ENCODE measurements at regions not wholly inside any gene's neighbourhood (a gene's known extent, or its start where the extent isn't known, plus 50 kb on each side); places are given as distances from the start of the nearest gene placed in this dataset.

- no peaks in the 10 kb centered on the region for H3K79me2 ChIP-seq (ENCODE audit: insufficient read depth, low read length)
- TF ChIP-seq CTCF (IDR thresholded peaks at IDR 0.05; ENCODE audit: insufficient read depth, low read depth, low read length) (no peak), EZH2 (IDR thresholded peaks at IDR 0.05; ENCODE audit: insufficient read depth, low read length) (no peak)
- no peak for FAIRE-seq
- no peak for DNase-seq (ENCODE audit: low read depth)
- no peak overlapping the region for H3K4me3 ChIP-seq (ENCODE audit: insufficient read depth, low read depth, low read length)
- H3K9ac ChIP-seq (ENCODE audit: low read length), result no peak overlapping the region
- Mint-ChIP-seq H3K36me3 (ENCODE audit: low read depth, unreplicated experiment) (no peaks in the 10 kb centered on the region), H3K27ac (ENCODE audit: unreplicated experiment) (no peak overlapping the region), H3K27me3 (ENCODE audit: low read depth, unreplicated experiment) (peaks cover 4% of the 10 kb centered on the region), H3K4me3 (ENCODE audit: unreplicated experiment) (no peak overlapping the region), H3K4me1 (ENCODE audit: low read depth, unreplicated experiment) (no peaks in the 10 kb centered on the region), H3K9me3 (ENCODE audit: unreplicated experiment) (no peaks in the 10 kb centered on the region)
- H3K9me3 ChIP-seq (ENCODE audit: insufficient read depth, low read depth, low read length), result peaks cover 5% of the 10 kb centered on the region
- no peaks in the 10 kb centered on the region for H3K27me3 ChIP-seq (ENCODE audit: insufficient read depth, low read length)
- no peak overlapping the region for H3K4me2 ChIP-seq (ENCODE audit: low read length)
- no peaks in the 10 kb centered on the region for H4K20me1 ChIP-seq (ENCODE audit: insufficient read depth, low read length)
- H3K27ac ChIP-seq (ENCODE audit: low read depth, low read length), result no peak overlapping the region
- H2AFZ ChIP-seq (ENCODE audit: low read depth, low read length), result no peak overlapping the region
- H3K36me3 ChIP-seq (ENCODE audit: insufficient read depth, low read length), result no peaks in the 10 kb centered on the region
- H3K4me1 ChIP-seq (ENCODE audit: insufficient read depth, low read length), result no peaks in the 10 kb centered on the region
Observed at GRCh38 chr15:26357653-26358052, 415.2 kb downstream of the GABRB3 start.

GRCh38 chr15:26355472-26356074 is 417.3 kb downstream of the GABRB3 start:
- H4K20me1 ChIP-seq (ENCODE audit: insufficient read depth, low read length), result no peaks in the 10 kb centered on the region
- no peaks in the 10 kb centered on the region for H3K4me1 ChIP-seq (ENCODE audit: insufficient read depth, low read length)
- peaks cover 3% of the 10 kb centered on the region for H3K9me3 ChIP-seq (ENCODE audit: insufficient read depth, low read depth, low read length)
- no peak overlapping the region for H3K27ac ChIP-seq (ENCODE audit: low read depth, low read length)
- no peak overlapping the region for H2AFZ ChIP-seq (ENCODE audit: low read depth, low read length)
- H3K27me3 ChIP-seq (ENCODE audit: insufficient read depth, low read length), result no peaks in the 10 kb centered on the region
- H3K36me3 ChIP-seq (ENCODE audit: insufficient read depth, low read length), result no peaks in the 10 kb centered on the region
- no peak overlapping the region for H3K4me3 Mint-ChIP-seq (ENCODE audit: unreplicated experiment)
- peaks cover 4% of the 10 kb centered on the region for H3K27me3 Mint-ChIP-seq (ENCODE audit: low read depth, unreplicated experiment)
- FAIRE-seq (no peak), DNase-seq (ENCODE audit: low read depth) (no peak)
- no peaks in the 10 kb centered on the region for H3K36me3 Mint-ChIP-seq (ENCODE audit: low read depth, unreplicated experiment)
- TF ChIP-seq CTCF (IDR thresholded peaks at IDR 0.05; ENCODE audit: insufficient read depth, low read depth, low read length) (no peak), EZH2 (IDR thresholded peaks at IDR 0.05; ENCODE audit: insufficient read depth, low read length) (no peak)
- H3K9ac ChIP-seq (ENCODE audit: low read length), result no peak overlapping the region
- no peaks in the 10 kb centered on the region for H3K79me2 ChIP-seq (ENCODE audit: insufficient read depth, low read length)
- H3K4me1 Mint-ChIP-seq (ENCODE audit: low read depth, unreplicated experiment), result no peaks in the 10 kb centered on the region
- no peak overlapping the region for H3K27ac Mint-ChIP-seq (ENCODE audit: unreplicated experiment)
- H3K9me3 Mint-ChIP-seq (ENCODE audit: unreplicated experiment), result no peaks in the 10 kb centered on the region
- H3K4me3 ChIP-seq (ENCODE audit: insufficient read depth, low read depth, low read length), result no peak overlapping the region
- H3K4me2 ChIP-seq (ENCODE audit: low read length), result no peak overlapping the region

- H3K27ac ChIP-seq (ENCODE audit: low read depth, low read length), result no peak overlapping the region
- FAIRE-seq (no peak), DNase-seq (ENCODE audit: low read depth) (no peak)
- no peak overlapping the region for H3K27ac Mint-ChIP-seq (ENCODE audit: unreplicated experiment)
- H3K27me3 Mint-ChIP-seq (ENCODE audit: low read depth, unreplicated experiment), result peaks cover 4% of the 10 kb centered on the region
- H3K27me3 ChIP-seq (ENCODE audit: insufficient read depth, low read length), result no peaks in the 10 kb centered on the region
- no peaks in the 10 kb centered on the region for H4K20me1 ChIP-seq (ENCODE audit: insufficient read depth, low read length)
- no peaks in the 10 kb centered on the region for H3K36me3 ChIP-seq (ENCODE audit: insufficient read depth, low read length)
- no peaks in the 10 kb centered on the region for H3K79me2 ChIP-seq (ENCODE audit: insufficient read depth, low read length)
- no peaks in the 10 kb centered on the region for H3K36me3 Mint-ChIP-seq (ENCODE audit: low read depth, unreplicated experiment)
- H3K4me3 Mint-ChIP-seq (ENCODE audit: unreplicated experiment), result no peak overlapping the region
- H2AFZ ChIP-seq (ENCODE audit: low read depth, low read length), result no peak overlapping the region
- H3K4me1 Mint-ChIP-seq (ENCODE audit: low read depth, unreplicated experiment), result no peaks in the 10 kb centered on the region
- no peak for TF ChIP-seq EZH2 (IDR thresholded peaks at IDR 0.05; ENCODE audit: insufficient read depth, low read length)
- no peak for TF ChIP-seq CTCF (IDR thresholded peaks at IDR 0.05; ENCODE audit: insufficient read depth, low read depth, low read length)
- peaks cover 3% of the 10 kb centered on the region for H3K9me3 ChIP-seq (ENCODE audit: insufficient read depth, low read depth, low read length)
- no peak overlapping the region for H3K4me2 ChIP-seq (ENCODE audit: low read length)
- H3K4me3 ChIP-seq (ENCODE audit: insufficient read depth, low read depth, low read length), result no peak overlapping the region
- H3K9me3 Mint-ChIP-seq (ENCODE audit: unreplicated experiment), result peaks cover 1% of the 10 kb centered on the region
- no peak overlapping the region for H3K9ac ChIP-seq (ENCODE audit: low read length)
- no peaks in the 10 kb centered on the region for H3K4me1 ChIP-seq (ENCODE audit: insufficient read depth, low read length)
Observed at GRCh38 chr15:26352909-26353308, 420.0 kb downstream of the GABRB3 start.

Data from astrocyte (in vitro differentiated cells and primary cell).